ENCODE measurements at regions not wholly inside any gene's neighbourhood (a gene's known extent, or its start where the extent isn't known, plus 50 kb on each side); places are given as distances from the start of the nearest gene placed in this dataset.

DNA sequence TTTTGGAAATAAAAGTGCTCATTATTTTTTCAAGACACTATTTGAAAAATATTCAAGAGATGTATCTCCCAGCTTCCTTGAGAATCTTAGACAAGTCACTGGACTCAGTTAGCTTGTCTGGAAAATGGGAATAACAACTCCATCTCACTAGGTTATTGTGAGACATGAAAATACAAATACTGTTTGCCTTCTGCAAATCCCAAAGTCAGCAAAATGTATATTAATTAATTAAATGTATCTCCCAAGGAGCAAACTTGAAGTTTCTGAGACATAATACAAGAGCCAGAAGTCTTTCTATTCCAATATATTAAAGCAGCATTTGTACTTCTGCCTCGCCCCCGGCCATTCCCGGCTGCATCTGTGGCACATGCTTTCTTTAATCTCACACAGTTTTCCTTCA, 54.6 kb upstream of the ID4 start:
- no peaks in the 10 kb centered on the region for H3K9me3 ChIP-seq (ENCODE audit: severe bottlenecking)
- H3K4me3 ChIP-seq (ENCODE audit: severe bottlenecking), result no peak overlapping the region
- H3K36me3 ChIP-seq (ENCODE audit: low read depth), result no peaks in the 10 kb centered on the region
- no peaks in the 10 kb centered on the region for H3K27me3 ChIP-seq (ENCODE audit: insufficient read depth, poor library complexity, severe bottlenecking)
- no peaks in the 10 kb centered on the region for H3K4me1 ChIP-seq (ENCODE audit: insufficient read depth, poor library complexity, severe bottlenecking)
- ATAC-seq (ENCODE audit: low read depth) (no peak), DNase-seq (ENCODE audit: low spot score) (no peak)
- TF ChIP-seq, protein P1, sequence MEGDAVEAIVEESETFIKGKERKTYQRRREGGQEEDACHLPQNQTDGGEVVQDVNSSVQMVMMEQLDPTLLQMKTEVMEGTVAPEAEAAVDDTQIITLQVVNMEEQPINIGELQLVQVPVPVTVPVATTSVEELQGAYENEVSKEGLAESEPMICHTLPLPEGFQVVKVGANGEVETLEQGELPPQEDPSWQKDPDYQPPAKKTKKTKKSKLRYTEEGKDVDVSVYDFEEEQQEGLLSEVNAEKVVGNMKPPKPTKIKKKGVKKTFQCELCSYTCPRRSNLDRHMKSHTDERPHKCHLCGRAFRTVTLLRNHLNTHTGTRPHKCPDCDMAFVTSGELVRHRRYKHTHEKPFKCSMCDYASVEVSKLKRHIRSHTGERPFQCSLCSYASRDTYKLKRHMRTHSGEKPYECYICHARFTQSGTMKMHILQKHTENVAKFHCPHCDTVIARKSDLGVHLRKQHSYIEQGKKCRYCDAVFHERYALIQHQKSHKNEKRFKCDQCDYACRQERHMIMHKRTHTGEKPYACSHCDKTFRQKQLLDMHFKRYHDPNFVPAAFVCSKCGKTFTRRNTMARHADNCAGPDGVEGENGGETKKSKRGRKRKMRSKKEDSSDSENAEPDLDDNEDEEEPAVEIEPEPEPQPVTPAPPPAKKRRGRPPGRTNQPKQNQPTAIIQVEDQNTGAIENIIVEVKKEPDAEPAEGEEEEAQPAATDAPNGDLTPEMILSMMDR (IDR thresholded peaks at IDR 0.05; ENCODE audit: poor library complexity, severe bottlenecking), result no peak
- no peak overlapping the region for H3K27ac ChIP-seq (ENCODE audit: poor library complexity, severe bottlenecking)

Data from RWPE2 (cell line).